ENCODE measurements at regions not wholly inside any gene's neighbourhood (a gene's known extent, or its start where the extent isn't known, plus 50 kb on each side); places are given as distances from the start of the nearest gene placed in this dataset.

- no peaks in the 10 kb centered on the region for H3K9me3 ChIP-seq (ENCODE audit: control insufficient read depth, low read depth, low read length)
- no peaks in the 10 kb centered on the region for H3K4me1 ChIP-seq (ENCODE audit: control insufficient read depth, low read depth, low read length)
- no peak overlapping the region for H3K4me3 ChIP-seq (ENCODE audit: low read length)
- no peaks in the 10 kb centered on the region for H3K36me3 ChIP-seq (ENCODE audit: control insufficient read depth, low read depth, low read length)
- no peak overlapping the region for H3K9ac ChIP-seq (ENCODE audit: low read length)
- no peak overlapping the region for H3K27ac ChIP-seq (ENCODE audit: low read length)
- no peaks in the 10 kb centered on the region for H3K27me3 ChIP-seq (ENCODE audit: control insufficient read depth, insufficient read depth, low read length)
Observed at GRCh38 chr6:79787626-79788025, 156.5 kb downstream of the SH3BGRL2 start.

GRCh38 chr6:79784395-79784753 is 153.2 kb downstream of the SH3BGRL2 start:
- no peak overlapping the region for H3K9ac ChIP-seq (ENCODE audit: low read length)
- no peaks in the 10 kb centered on the region for H3K9me3 ChIP-seq (ENCODE audit: control insufficient read depth, low read depth, low read length)
- no peak overlapping the region for H3K27ac ChIP-seq (ENCODE audit: low read length)
- no peaks in the 10 kb centered on the region for H3K27me3 ChIP-seq (ENCODE audit: control insufficient read depth, insufficient read depth, low read length)
- H3K4me1 ChIP-seq (ENCODE audit: control insufficient read depth, low read depth, low read length) = no peaks in the 10 kb centered on the region
- no peak overlapping the region for H3K4me3 ChIP-seq (ENCODE audit: low read length)
- no peaks in the 10 kb centered on the region for H3K36me3 ChIP-seq (ENCODE audit: control insufficient read depth, low read depth, low read length)

- Histone ChIP-seq H3K9me3 (ENCODE audit: control insufficient read depth, low read depth, low read length) (no peaks in the 10 kb centered on the region), H3K4me3 (ENCODE audit: low read length) (no peak overlapping the region), H3K27ac (ENCODE audit: low read length) (no peak overlapping the region), H3K9ac (ENCODE audit: low read length) (no peak overlapping the region), H3K27me3 (ENCODE audit: control insufficient read depth, insufficient read depth, low read length) (no peaks in the 10 kb centered on the region), H3K36me3 (ENCODE audit: control insufficient read depth, low read depth, low read length) (no peaks in the 10 kb centered on the region), H3K4me1 (ENCODE audit: control insufficient read depth, low read depth, low read length) (no peaks in the 10 kb centered on the region)
Observed at GRCh38 chr6:79783670-79784394, 152.7 kb downstream of the SH3BGRL2 start.

GRCh38 chr6:79782792-79783580 is 151.9 kb downstream of the SH3BGRL2 start:
- H3K4me3 ChIP-seq (ENCODE audit: low read length) = no peak overlapping the region
- H3K27me3 ChIP-seq (ENCODE audit: control insufficient read depth, insufficient read depth, low read length) = no peaks in the 10 kb centered on the region
- no peak overlapping the region for H3K9ac ChIP-seq (ENCODE audit: low read length)
- no peaks in the 10 kb centered on the region for H3K4me1 ChIP-seq (ENCODE audit: control insufficient read depth, low read depth, low read length)
- H3K27ac ChIP-seq (ENCODE audit: low read length) = no peak overlapping the region
- H3K9me3 ChIP-seq (ENCODE audit: control insufficient read depth, low read depth, low read length) = no peaks in the 10 kb centered on the region
- no peaks in the 10 kb centered on the region for H3K36me3 ChIP-seq (ENCODE audit: control insufficient read depth, low read depth, low read length)

GRCh38 chr6:79781916-79782315 is 150.8 kb downstream of the SH3BGRL2 start:
- Histone ChIP-seq H3K4me3 (ENCODE audit: low read length) (no peak overlapping the region), H3K9me3 (ENCODE audit: control insufficient read depth, low read depth, low read length) (no peaks in the 10 kb centered on the region), H3K27me3 (ENCODE audit: control insufficient read depth, insufficient read depth, low read length) (no peaks in the 10 kb centered on the region), H3K9ac (ENCODE audit: low read length) (no peak overlapping the region), H3K27ac (ENCODE audit: low read length) (no peak overlapping the region), H3K4me1 (ENCODE audit: control insufficient read depth, low read depth, low read length) (no peaks in the 10 kb centered on the region), H3K36me3 (ENCODE audit: control insufficient read depth, low read depth, low read length) (no peaks in the 10 kb centered on the region)

- Histone ChIP-seq H3K36me3 (ENCODE audit: control insufficient read depth, low read depth, low read length) (no peaks in the 10 kb centered on the region), H3K9me3 (ENCODE audit: control insufficient read depth, low read depth, low read length) (no peaks in the 10 kb centered on the region), H3K27me3 (ENCODE audit: control insufficient read depth, insufficient read depth, low read length) (no peaks in the 10 kb centered on the region), H3K27ac (ENCODE audit: low read length) (no peak overlapping the region), H3K9ac (ENCODE audit: low read length) (no peak overlapping the region), H3K4me1 (ENCODE audit: control insufficient read depth, low read depth, low read length) (no peaks in the 10 kb centered on the region), H3K4me3 (ENCODE audit: low read length) (no peak overlapping the region)
Observed at GRCh38 chr6:79780881-79781280, 149.8 kb downstream of the SH3BGRL2 start.

- Histone ChIP-seq H3K9ac (ENCODE audit: low read length) (no peak overlapping the region), H3K4me3 (ENCODE audit: low read length) (no peak overlapping the region)
Observed at GRCh38 chr6:79778816-79779215, 147.7 kb downstream of the SH3BGRL2 start.

GRCh38 chr6:79777713-79778579 is 146.8 kb downstream of the SH3BGRL2 start:
- no peaks in the 10 kb centered on the region for H3K27me3 ChIP-seq (ENCODE audit: control insufficient read depth, insufficient read depth, low read length)
- H3K9ac ChIP-seq (ENCODE audit: low read length) = no peak overlapping the region
- peak overlapping the region; percentile 25 for H3K4me3 ChIP-seq (ENCODE audit: low read length)
- no peaks in the 10 kb centered on the region for H3K4me1 ChIP-seq (ENCODE audit: control insufficient read depth, low read depth, low read length)
- no peaks in the 10 kb centered on the region for H3K9me3 ChIP-seq (ENCODE audit: control insufficient read depth, low read depth, low read length)
- no peak overlapping the region for H3K27ac ChIP-seq (ENCODE audit: low read length)
- H3K36me3 ChIP-seq (ENCODE audit: control insufficient read depth, low read depth, low read length) = no peaks in the 10 kb centered on the region

More at GRCh38 chr6:79778816-79779215, 147.7 kb downstream of the SH3BGRL2 start:
- Histone ChIP-seq H3K4me1 (ENCODE audit: control insufficient read depth, low read depth, low read length) (no peaks in the 10 kb centered on the region), H3K27me3 (ENCODE audit: control insufficient read depth, insufficient read depth, low read length) (no peaks in the 10 kb centered on the region), H3K27ac (ENCODE audit: low read length) (no peak overlapping the region), H3K9me3 (ENCODE audit: control insufficient read depth, low read depth, low read length) (no peaks in the 10 kb centered on the region), H3K36me3 (ENCODE audit: control insufficient read depth, low read depth, low read length) (no peaks in the 10 kb centered on the region)

- no peak overlapping the region for H3K27ac ChIP-seq (ENCODE audit: low read length)
- H3K36me3 ChIP-seq (ENCODE audit: control insufficient read depth, low read depth, low read length) = no peaks in the 10 kb centered on the region
- no peak overlapping the region for H3K9ac ChIP-seq (ENCODE audit: low read length)
- H3K9me3 ChIP-seq (ENCODE audit: control insufficient read depth, low read depth, low read length) = no peaks in the 10 kb centered on the region
- H3K4me3 ChIP-seq (ENCODE audit: low read length) = no peak overlapping the region
- H3K4me1 ChIP-seq (ENCODE audit: control insufficient read depth, low read depth, low read length) = no peaks in the 10 kb centered on the region
- H3K27me3 ChIP-seq (ENCODE audit: control insufficient read depth, insufficient read depth, low read length) = no peaks in the 10 kb centered on the region
Observed at GRCh38 chr6:79776076-79776475, 144.9 kb downstream of the SH3BGRL2 start.

GRCh38 chr6:79775222-79775621 is 144.1 kb downstream of the SH3BGRL2 start:
- Histone ChIP-seq H3K4me3 (ENCODE audit: low read length) (no peak overlapping the region), H3K27me3 (ENCODE audit: control insufficient read depth, insufficient read depth, low read length) (no peaks in the 10 kb centered on the region), H3K4me1 (ENCODE audit: control insufficient read depth, low read depth, low read length) (no peaks in the 10 kb centered on the region), H3K27ac (ENCODE audit: low read length) (no peak overlapping the region), H3K9me3 (ENCODE audit: control insufficient read depth, low read depth, low read length) (no peaks in the 10 kb centered on the region), H3K9ac (ENCODE audit: low read length) (no peak overlapping the region), H3K36me3 (ENCODE audit: control insufficient read depth, low read depth, low read length) (no peaks in the 10 kb centered on the region)

- no peaks in the 10 kb centered on the region for H3K4me1 ChIP-seq (ENCODE audit: control insufficient read depth, low read depth, low read length)
- H3K9ac ChIP-seq (ENCODE audit: low read length) = no peak overlapping the region
- H3K27me3 ChIP-seq (ENCODE audit: control insufficient read depth, insufficient read depth, low read length) = no peaks in the 10 kb centered on the region
Observed at GRCh38 chr6:79764747-79765146, 133.6 kb downstream of the SH3BGRL2 start.

More at GRCh38 chr6:79764747-79765146, 133.6 kb downstream of the SH3BGRL2 start:
- peaks cover 5% of the 10 kb centered on the region for H3K9me3 ChIP-seq (ENCODE audit: control insufficient read depth, low read depth, low read length)
- no peaks in the 10 kb centered on the region for H3K36me3 ChIP-seq (ENCODE audit: control insufficient read depth, low read depth, low read length)
- no peak overlapping the region for H3K4me3 ChIP-seq (ENCODE audit: low read length)
- no peak overlapping the region for H3K27ac ChIP-seq (ENCODE audit: low read length)
